Colonic mucosa (tissue), 4 donors: ENCODE measurements at regions not wholly inside any gene's neighbourhood (a gene's known extent, or its start where the extent isn't known, plus 50 kb on each side); places are given as distances from the start of the nearest gene placed in this dataset.

ENCODE experiments used
- DNase-seq: peaks from one replicate; pipeline ENCODE4 v3.0.0-alpha.2; 2020
- H3K27ac ChIP-seq: fragments of 200-600 bp; one replicate; pipeline ENCODE4 v1.8.0; 2021
- H3K27me3 ChIP-seq: fragments of 200-600 bp; one replicate; pipeline ENCODE4 v1.8.0; 2021
- H3K36me3 ChIP-seq: fragments of 200-600 bp; one replicate; pipeline ENCODE4 v1.8.0; 2021
- H3K4me1 ChIP-seq: fragments of 200-600 bp; one replicate; pipeline ENCODE4 v1.8.0; 2021; ENCODE audit warnings: mild to moderate bottlenecking
- H3K4me3 ChIP-seq: fragments of 200-600 bp; one replicate; pipeline ENCODE4 v1.8.0; 2021
- H3K9ac ChIP-seq, 2 donors: one replicate each; pipeline ENCODE4 v1.7.0; 2013; ENCODE audit warnings: control low read depth in 2 of 2, low read depth in 2 of 2, low read length in 2 of 2
- H3K9me3 ChIP-seq: fragments of 200-600 bp; one replicate; pipeline ENCODE4 v1.8.0; 2021
- CTCF ChIP-seq: fragments of 200-600 bp; IDR thresholded peaks from one replicate; pipeline ENCODE4 v1.8.0; 2022; ENCODE audit warnings: antibody characterized with exemption, mild to moderate bottlenecking
- intact Hi-C: fragments of 100-400 bp; cut with DNase I; formaldehyde crosslinking; loops from one replicate; pipeline ENCODE4 v1.14.1; 2022
- donor health status: healthy.
- donor health status: DM: no; HTN: no; CAD: no.
- donor health status: DM: no; HTN: no; CAD: no.

- Histone ChIP-seq H3K36me3 (no peaks in the 10 kb centered on the region), H3K27ac (no peak overlapping the region), H3K9ac (no peak overlapping the region), H3K9me3 (no peaks in the 10 kb centered on the region), H3K27me3 (no peaks in the 10 kb centered on the region), H3K4me1 (no peaks in the 10 kb centered on the region), H3K4me3 (no peak overlapping the region)
- intact Hi-C loops, result no loop called here
- DNase-seq, result no peak
- no peak for TF ChIP-seq CTCF
Observed at GRCh38 chr6:109922851-109923250, 55.3 kb upstream of the GPR6 start.

GRCh38 chr6:109925075-109925474 lies 53.0 kb upstream of the GPR6 start:
- Histone ChIP-seq H3K4me1 (no peaks in the 10 kb centered on the region), H3K27me3 (no peaks in the 10 kb centered on the region), H3K27ac (no peak overlapping the region), H3K4me3 (no peak overlapping the region), H3K9ac (no peak overlapping the region), H3K9me3 (no peaks in the 10 kb centered on the region), H3K36me3 (no peaks in the 10 kb centered on the region)
- no peak for DNase-seq
- TF ChIP-seq CTCF, result no peak
- intact Hi-C loops, result no loop called here

- Histone ChIP-seq H3K36me3 (no peaks in the 10 kb centered on the region), H3K9ac (no peak overlapping the region), H3K4me3 (no peak overlapping the region), H3K4me1 (no peaks in the 10 kb centered on the region), H3K9me3 (no peaks in the 10 kb centered on the region), H3K27me3 (no peaks in the 10 kb centered on the region), H3K27ac (no peak overlapping the region)
- no peak for DNase-seq
- intact Hi-C loops, result no loop called here
- TF ChIP-seq CTCF, result no peak
Observed at GRCh38 chr6:109927052-109927451, 51.1 kb upstream of the GPR6 start.
